RWPE2 (cell line): ENCODE measurements at regions not wholly inside any gene's neighbourhood (a gene's known extent, or its start where the extent isn't known, plus 50 kb on each side); places are given as distances from the start of the nearest gene placed in this dataset.

Source experiments
- ATAC-seq: fragments of 200-7000 bp; cut with Tn5 transposase; 3 replicates; pipeline ENCODE4 v1.9.1; 2021; ENCODE audit warnings: low read depth
- DNase-seq: peaks from one replicate; pipeline ENCODE4 v3.0.0-alpha.2; 2020; ENCODE audit warnings: low spot score
- H3K27ac ChIP-seq: fragments of 450-650 bp; 2 replicates; pipeline ENCODE4 v1.5.1; 2017; ENCODE audit warnings: mild to moderate bottlenecking; ENCODE audit not compliant: poor library complexity, severe bottlenecking
- H3K27me3 ChIP-seq: fragments of 250-450 bp; sonication (Bioruptor Pico); 2 replicates; pipeline ENCODE4 v1.5.1; 2021; ENCODE audit warnings: mild to moderate bottlenecking, moderate library complexity; ENCODE audit not compliant: insufficient read depth, poor library complexity, severe bottlenecking
- H3K36me3 ChIP-seq: fragments of 250-450 bp; sonication (Bioruptor Pico); 2 replicates; pipeline ENCODE4 v1.5.1; 2020; ENCODE audit warnings: low read depth, mild to moderate bottlenecking, moderate library complexity
- H3K4me1 ChIP-seq: fragments of 250-450 bp; sonication (Bioruptor Pico); 2 replicates; pipeline ENCODE4 v1.5.1; 2021; ENCODE audit warnings: mild to moderate bottlenecking, moderate library complexity; ENCODE audit not compliant: insufficient read depth, poor library complexity, severe bottlenecking
- H3K4me3 ChIP-seq: fragments of 250-450 bp; sonication (Bioruptor Pico); 2 replicates; pipeline ENCODE4 v1.5.1; 2021; ENCODE audit warnings: mild to moderate bottlenecking, moderate library complexity; ENCODE audit not compliant: severe bottlenecking
- H3K9me3 ChIP-seq: fragments of 250-450 bp; sonication (Bioruptor Pico); 2 replicates; pipeline ENCODE4 v1.5.1; 2021; ENCODE audit warnings: mild to moderate bottlenecking, moderate library complexity; ENCODE audit not compliant: severe bottlenecking
- TF ChIP-seq, protein P1 (sequence below): fragments of 450-650 bp; IDR thresholded peaks from one replicate; pipeline ENCODE4 v1.5.1; 2017; ENCODE audit warnings: mild to moderate bottlenecking, moderate library complexity; ENCODE audit not compliant: poor library complexity, severe bottlenecking

DNA sequence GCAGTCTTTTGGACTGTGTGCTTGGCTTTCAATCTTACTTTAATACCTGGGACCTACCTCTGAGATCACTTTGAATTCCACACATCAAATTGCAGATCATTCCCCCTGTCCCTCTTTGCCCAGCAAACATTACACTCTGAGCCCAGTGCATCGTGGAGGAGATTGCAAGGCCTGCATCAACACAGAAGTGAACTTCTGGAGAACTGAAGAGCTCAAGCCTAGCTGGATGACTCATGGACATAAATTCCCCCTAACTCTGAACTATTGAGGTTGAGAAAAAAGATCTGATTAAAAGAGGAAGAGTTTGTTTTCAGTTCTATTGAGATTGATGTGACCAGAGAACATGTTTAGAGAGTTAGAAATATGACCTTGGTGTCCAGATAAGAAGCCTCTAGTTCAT, 316.0 kb upstream of the DMAC1 start:
- no peak overlapping the region for H3K27ac ChIP-seq
- H3K27me3 ChIP-seq: no peaks in the 10 kb centered on the region
- TF ChIP-seq, protein P1, sequence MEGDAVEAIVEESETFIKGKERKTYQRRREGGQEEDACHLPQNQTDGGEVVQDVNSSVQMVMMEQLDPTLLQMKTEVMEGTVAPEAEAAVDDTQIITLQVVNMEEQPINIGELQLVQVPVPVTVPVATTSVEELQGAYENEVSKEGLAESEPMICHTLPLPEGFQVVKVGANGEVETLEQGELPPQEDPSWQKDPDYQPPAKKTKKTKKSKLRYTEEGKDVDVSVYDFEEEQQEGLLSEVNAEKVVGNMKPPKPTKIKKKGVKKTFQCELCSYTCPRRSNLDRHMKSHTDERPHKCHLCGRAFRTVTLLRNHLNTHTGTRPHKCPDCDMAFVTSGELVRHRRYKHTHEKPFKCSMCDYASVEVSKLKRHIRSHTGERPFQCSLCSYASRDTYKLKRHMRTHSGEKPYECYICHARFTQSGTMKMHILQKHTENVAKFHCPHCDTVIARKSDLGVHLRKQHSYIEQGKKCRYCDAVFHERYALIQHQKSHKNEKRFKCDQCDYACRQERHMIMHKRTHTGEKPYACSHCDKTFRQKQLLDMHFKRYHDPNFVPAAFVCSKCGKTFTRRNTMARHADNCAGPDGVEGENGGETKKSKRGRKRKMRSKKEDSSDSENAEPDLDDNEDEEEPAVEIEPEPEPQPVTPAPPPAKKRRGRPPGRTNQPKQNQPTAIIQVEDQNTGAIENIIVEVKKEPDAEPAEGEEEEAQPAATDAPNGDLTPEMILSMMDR: no peak
- H3K36me3 ChIP-seq: no peaks in the 10 kb centered on the region
- no peak for ATAC-seq
- no peaks in the 10 kb centered on the region for H3K4me1 ChIP-seq
- no peaks in the 10 kb centered on the region for H3K9me3 ChIP-seq
- no peak overlapping the region for H3K4me3 ChIP-seq
- DNase-seq: no peak

DNA sequence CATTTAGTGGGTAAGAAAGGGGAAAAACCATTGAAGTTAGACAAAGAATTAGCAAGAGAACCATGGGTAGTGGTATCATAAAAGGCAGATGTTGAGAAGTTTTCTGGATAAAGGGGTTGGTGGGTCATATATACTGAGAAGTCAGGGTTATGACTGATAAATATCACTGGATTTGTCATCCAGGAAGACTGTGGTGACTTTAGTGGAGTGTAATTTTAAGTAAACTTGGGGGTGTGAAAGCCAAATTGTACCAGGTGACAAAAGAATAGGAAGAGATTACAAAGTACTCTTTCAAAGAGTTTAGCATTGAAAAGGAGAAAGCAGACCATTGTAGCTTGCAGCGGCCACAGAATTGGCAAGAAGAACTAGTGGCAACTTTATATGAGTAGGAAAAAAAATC, 315.2 kb upstream of the DMAC1 start:
- Histone ChIP-seq H3K36me3 (no peaks in the 10 kb centered on the region), H3K9me3 (no peaks in the 10 kb centered on the region), H3K27me3 (no peaks in the 10 kb centered on the region), H3K4me1 (no peaks in the 10 kb centered on the region), H3K27ac (no peak overlapping the region), H3K4me3 (no peak overlapping the region)
- TF ChIP-seq, protein P1: no peak
- ATAC-seq (no peak), DNase-seq (no peak)

DNA sequence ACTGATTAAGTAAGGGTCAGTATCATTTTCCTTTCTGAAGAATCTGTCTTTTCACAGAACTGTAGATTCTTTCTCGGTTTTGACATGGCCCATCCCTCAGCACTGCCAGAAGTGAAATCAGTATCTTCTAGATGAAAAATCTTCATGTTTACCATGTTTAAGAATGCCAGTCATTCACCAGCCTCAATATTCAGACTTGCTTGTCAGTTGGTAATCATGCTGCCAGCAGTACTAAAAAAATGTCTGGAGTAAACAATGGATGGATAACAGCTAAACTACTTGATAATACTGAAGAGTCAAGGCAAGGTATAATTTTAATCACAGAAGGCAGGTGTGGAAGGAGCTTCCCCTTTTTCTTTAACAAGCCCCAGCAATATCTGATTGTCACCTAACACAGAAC, 306.8 kb upstream of the DMAC1 start:
- no peaks in the 10 kb centered on the region for H3K9me3 ChIP-seq
- ATAC-seq (no peak), DNase-seq (no peak)
- H3K27ac ChIP-seq: no peak overlapping the region
- H3K4me1 ChIP-seq: no peaks in the 10 kb centered on the region
- no peak overlapping the region for H3K4me3 ChIP-seq
- no peaks in the 10 kb centered on the region for H3K27me3 ChIP-seq
- no peaks in the 10 kb centered on the region for H3K36me3 ChIP-seq
- TF ChIP-seq, protein P1: no peak

DNA sequence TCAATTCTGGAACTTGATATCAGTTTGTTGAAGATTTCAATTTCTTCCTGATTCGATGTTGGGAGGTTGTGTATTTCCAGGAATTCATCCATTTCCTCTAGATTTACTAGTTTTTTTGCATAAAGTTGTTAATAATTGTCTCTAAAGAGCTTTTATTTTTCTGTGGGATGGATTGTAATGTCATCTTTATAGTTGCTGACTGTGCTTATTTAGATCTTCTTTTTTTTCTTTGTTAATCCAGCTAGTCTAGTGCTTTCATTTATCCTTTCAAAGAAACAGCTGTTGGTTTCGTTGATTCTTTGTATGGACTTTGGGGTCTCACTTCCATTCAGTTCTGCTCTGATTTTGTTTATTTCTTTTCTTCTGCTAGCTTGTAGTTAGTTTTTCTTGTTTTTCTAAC, 302.0 kb upstream of the DMAC1 start:
- Histone ChIP-seq H3K9me3 (no peaks in the 10 kb centered on the region), H3K36me3 (no peaks in the 10 kb centered on the region), H3K4me3 (no peak overlapping the region), H3K27ac (no peak overlapping the region), H3K27me3 (no peaks in the 10 kb centered on the region), H3K4me1 (no peaks in the 10 kb centered on the region)
- ATAC-seq (no peak), DNase-seq (no peak)
- TF ChIP-seq, protein P1: no peak

DNA sequence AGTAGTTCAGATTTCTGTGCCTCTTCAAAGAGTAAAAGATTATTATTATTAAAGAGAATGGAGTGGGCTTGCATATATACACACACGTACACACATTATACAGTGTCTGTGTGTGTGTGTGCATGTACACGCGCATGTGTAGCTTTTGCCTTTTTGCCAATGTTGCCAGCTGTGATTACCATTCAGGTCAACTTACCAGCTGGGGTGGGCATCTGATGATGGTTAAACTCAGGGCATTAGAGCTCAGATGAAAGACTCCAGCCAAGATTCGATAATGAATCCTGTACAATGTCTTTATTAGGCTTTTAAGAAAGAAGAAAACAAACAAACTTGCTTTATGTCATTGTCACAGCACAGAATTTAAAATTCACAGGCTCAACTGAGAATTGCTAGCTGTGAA, 296.5 kb upstream of the DMAC1 start:
- Histone ChIP-seq H3K36me3 (no peaks in the 10 kb centered on the region), H3K4me1 (no peaks in the 10 kb centered on the region), H3K27me3 (no peaks in the 10 kb centered on the region), H3K9me3 (no peaks in the 10 kb centered on the region), H3K27ac (no peak overlapping the region), H3K4me3 (no peak overlapping the region)
- TF ChIP-seq, protein P1: no peak
- ATAC-seq: no peak
- no peak for DNase-seq
